HUDEP-2 (cell line): ENCODE measurements at regions not wholly inside any gene's neighbourhood (a gene's known extent, or its start where the extent isn't known, plus 50 kb on each side); places are given as distances from the start of the nearest gene placed in this dataset.
A peak's percentile ranks its signal among the peaks of the same experiment; 100 is the strongest.

Experiments
- DNase-seq, 76 experiments: peaks; one replicate each; lab custom pipeline; 2025; ENCODE audit not compliant: unreplicated experiment in 76 of 76; lab: John Stamatoyannopoulos, UW

DNA sequence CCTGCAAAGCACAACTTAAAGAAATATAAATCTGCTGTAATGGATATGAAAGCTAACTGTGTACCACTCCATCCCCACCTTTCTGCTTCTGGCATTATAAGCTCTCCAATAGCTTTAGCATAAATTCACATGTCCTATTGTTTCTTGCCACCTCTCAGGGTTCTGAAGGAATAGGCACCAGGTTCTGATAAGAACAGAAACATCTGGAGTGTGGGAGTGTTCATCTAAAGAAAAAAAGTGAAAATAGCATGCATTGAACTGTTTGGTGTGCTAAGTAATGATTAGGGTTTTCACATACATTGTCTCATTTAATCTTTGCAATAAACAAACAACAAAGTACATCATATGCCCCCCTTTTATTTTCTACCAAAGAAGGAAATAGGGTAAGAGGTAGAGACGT, 72.3 kb downstream of the FAM76B start:
- peak in 12 of 76 experiments; percentile 6 to 51 (median 18) for DNase-seq

DNA sequence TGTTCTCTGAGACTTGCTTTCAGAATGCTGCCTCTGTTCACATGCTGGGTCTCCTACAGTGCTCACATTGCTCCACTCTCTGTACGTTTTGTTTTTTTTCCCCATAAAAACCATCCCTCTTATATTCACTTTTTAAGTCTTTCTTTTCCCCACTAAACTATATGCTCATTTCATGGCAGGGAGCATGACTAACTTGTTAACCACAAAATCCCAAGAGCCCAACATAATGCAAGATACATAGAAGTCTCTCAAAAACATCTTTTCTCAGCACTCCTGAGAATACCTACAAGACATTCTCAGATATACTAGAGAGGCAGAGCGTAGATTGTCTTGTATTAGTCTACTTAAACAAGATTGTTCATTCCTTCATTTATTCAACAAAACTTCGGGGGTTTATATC, 73.3 kb downstream of the FAM76B start:
- DNase-seq: no peak

DNA sequence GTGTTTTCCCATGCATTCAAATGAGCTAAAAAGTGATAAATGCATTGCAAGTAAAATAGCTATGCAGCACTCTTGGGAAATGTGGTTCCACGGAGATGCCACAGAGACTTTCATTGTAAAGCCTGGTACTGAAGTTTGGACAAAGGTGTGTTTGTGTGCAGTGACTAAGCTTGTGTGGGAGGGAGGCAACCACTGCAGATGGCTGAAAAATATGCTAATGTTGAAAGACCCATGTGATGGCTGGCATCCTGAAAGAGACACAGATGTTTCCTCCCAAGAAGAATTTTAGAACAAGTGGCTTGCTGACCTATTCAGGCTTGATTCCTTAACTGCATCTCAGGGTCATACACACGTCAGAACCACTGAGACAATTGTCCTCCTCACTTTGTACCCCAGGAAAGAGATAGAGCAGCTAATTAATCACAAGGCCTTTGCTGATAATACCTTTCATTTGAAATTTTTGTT, 73.8 kb downstream of the FAM76B start:
- no peak for DNase-seq

DNA sequence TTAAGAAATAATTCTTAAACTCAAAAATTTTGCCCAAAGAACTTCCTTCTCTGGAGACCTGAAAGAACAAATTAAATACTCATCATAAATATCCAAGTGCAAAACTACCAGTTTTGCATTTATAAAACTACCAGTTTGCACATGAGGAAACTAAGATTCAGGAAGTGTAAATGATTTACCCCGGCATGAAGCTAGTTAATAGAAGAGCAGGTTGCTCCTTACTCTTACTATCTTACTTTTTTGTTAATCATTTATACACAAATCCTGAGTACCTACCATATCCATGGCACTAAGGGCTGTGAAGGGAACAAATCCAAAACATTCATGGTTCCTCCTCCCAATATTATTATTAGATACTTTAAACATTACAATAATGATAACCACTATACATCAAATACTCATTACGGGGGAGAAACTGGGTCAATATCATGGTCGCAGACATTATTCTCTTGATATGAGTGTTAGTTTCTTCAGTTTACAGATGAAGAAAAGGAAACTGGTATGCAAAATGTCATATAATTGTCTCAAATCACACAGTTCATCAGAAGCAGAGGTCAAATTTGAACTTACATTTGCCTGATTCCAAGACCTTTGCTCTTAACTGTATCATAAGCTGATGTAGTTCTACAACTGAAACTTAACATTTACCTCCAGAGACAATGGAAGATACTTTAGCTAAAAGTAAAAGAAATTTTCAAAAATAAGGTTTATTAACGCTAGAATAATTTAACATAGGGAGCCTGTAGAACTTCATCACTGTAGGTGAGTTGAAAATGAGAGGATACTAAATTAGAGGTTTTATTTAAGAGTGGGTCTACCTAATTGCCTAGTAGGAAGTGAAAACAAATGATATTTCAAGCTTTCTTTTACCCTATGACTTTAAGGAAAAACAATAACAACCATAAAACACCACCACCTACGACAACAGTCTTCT, 74.5 kb downstream of the FAM76B start:
- DNase-seq: no peak

DNA sequence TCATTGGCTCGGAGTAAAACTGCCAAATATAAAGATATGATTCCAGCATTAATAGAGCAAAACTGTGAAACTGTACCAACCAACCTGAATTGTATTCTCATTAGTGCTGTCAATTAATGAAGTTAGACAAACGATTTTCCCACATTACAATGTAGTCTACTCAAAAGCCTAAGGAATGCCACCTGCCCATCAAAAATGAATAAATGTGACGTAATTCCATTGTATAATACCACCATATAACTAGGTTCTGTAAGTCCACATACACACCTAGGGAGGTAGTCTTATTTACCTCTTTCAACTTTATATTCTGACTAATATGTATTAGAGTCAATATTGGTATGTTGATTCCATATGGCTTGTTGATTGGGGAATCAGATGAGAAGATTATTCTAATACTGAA, 76.2 kb downstream of the FAM76B start:
- DNase-seq: no peak

DNA sequence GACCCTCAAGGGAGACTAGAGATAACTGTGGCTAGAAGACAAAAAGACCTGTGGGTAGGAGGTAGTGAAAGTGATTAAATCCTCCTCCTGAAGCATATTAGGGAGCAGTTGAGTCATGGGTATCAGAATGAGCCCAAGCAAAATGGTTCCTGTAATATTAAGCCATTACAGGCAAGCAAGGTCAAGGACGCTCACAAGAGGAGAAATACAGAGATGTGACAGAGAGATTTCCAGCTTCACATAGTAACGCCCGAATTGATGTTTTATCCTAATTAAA, 77.7 kb downstream of the FAM76B start:
- DNase-seq: no peak

DNA sequence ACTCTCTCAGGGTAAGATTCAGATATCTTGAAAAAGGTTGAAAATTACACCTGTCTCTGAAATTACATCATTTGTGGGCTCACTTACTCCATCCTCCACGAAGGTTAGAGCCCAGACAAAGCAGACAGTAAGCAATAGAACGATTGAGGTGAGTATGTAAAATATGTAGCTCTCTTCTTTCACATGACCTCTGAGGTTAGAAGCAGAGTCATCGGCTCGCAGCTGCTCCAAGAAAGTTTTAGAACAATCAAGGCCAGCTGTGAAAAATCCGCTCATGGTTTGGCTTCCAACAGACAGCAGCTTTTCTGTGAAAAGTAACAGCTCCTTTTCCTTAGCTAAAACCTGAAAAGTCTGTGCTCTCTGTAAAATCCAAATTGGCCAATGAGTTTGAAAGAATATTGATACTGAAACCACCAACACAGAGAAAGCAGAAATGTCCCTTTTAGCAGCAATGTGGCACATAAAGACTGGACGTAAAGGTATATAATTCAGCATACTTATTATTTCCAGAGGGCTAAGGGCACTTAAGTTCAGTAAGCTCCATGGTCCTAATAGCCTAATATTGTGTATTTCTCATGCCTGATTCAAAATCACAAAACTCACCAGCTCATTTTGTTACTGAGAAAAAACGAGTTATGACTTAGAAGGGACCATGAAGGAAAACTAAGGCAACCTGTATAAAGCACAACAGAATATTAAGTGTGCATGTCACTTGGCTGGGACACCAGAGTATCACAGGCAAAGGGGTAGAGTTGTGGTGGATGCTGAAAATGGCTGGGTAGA, 78.2 kb downstream of the FAM76B start:
- DNase-seq: no peak

DNA sequence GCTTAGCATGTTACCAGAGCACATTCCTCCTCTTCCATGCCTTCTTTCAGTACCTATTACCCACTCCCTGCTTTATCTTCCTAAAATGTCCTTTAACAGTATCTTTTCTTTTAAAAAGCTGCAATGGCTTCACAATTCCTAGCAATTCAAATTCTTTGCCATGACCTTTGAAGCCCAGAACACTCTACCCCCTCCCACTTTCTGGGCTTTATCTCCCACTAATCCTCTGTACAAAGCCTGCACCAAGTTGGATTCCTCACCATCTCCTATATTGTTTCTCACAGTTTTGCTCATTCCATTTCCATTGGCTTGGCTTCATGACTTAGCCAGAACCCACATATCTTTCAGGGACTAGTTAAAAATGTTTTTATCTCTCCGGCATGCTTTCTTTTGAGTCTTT, 80.9 kb downstream of the FAM76B start:
- DNase-seq: no peak

DNA sequence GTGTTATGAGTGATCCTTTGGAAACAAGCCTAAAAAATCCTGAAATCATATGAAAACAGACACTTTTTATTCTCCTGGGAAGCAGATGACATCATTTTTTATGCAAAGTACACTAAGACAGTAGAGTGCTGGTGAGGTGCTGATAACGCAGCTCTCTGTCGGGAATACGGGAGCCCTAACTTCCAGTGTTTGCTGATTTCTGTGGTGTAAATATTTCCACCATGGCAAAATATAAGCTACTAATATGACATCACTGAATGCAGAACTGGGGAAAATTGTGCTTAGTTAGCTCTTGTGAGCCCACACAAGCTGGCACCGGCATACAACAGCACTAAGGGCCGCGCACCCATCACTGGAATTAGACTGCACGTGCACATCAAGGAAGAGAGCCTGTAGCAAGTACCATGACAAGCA, 82.6 kb downstream of the FAM76B start:
- peak in 1 of 76 experiments; percentile 7 for DNase-seq

DNA sequence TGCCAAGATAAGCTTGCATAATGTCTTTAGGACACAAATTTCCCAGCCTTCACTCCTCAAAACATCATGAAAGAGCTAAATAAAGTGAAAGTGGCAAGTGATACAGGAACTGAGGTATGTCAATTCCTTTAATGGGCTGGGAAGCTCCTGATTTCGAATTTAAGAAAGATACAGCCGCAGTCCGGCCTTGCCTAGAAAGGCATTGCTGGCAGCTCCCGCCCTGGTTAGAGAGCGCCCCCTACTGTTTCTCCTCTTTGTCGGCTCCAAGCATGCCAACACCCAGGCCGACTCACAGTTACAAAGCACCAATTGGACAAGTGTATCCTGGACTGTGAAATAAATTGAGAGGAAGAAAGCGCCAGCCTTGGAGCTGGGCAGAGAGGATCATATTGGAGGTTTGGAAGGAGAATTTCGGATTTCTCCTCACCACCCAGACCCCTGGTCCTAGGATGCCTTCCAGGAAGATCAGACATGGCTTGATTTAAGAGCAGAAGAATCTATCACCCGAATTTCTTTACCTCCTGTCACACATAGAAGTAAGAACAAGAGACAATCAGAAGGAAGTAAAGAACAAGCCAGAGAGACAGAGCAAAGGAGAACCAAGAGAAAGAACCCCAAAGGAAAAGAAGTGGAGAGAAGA, 84.0 kb downstream of the FAM76B start:
- peak in 74 of 76 experiments; percentile 6 to 91 (median 70) for DNase-seq

DNA sequence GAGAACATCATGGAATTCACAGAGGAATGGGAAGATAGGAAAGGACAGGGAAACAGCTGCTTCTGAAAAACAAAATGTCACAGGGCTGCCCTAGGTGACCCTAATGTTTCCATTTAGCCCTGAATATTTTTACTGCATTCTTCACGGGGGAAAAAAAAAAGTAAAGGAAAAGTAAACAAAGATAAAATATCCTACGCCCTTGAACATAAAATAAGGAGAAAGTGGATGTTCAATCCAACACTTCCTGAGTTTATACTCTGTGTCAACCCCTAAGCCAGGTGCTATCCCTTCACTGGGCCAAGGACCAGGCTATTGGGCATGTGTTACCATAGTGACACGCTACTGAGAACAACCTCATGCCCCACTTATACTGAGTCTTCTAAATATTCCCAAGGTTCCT, 84.7 kb downstream of the FAM76B start:
- DNase-seq: no peak

DNA sequence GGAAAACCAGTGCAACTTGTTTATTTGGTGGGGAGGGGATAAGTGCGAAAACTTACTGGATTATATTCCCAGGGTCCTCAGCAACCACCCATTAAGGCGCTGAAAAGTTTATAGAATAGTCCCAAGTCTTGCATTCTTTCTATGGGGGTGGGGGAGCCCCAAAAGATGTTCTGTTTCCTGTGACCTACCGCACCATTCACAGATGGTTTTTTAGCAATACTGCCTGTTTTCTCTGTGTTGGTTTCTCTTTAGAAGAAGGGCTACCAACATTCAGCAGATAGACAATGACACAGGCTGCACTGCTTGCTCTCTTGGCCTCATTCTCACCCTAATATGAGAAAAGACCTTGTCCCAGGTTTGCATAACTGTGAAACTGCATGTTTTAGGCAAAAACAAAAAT, 86.5 kb downstream of the FAM76B start:
- DNase-seq: no peak

DNA sequence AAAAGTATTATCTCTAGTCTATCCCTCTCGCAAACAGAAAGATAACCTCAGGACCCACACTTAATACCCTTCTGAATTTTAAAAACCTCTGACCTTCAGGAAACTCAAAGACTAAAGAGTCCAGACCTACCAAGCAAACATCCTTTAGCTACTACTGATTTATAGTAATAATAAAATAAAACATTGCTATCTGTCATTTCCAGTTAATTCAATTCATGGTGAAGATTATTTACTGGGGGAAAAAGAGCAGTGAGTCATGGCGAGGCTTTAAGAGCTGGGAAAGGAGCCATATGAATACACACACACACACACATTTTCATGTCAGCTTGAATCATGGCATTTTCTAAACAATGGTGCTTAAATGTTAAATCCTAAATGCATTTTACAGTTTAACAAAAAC, 87.1 kb downstream of the FAM76B start:
- no peak for DNase-seq

DNA sequence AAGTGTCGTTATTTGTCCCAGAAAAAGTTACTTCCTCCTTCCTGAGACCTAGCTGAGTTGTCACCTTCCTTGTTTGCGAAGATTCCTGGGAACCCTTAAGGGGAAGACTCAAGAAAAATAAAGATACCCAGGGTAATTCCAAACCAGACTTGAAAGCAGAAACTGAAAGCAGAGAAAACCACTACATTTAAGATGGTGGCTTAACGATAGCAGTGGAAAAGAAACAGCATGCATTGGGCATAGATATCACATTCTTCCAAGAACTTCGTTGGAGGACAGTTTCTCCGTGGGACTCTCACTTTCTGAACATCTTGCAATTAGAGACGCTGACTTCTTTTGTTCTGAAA, 89.1 kb downstream of the FAM76B start:
- no peak for DNase-seq

DNA sequence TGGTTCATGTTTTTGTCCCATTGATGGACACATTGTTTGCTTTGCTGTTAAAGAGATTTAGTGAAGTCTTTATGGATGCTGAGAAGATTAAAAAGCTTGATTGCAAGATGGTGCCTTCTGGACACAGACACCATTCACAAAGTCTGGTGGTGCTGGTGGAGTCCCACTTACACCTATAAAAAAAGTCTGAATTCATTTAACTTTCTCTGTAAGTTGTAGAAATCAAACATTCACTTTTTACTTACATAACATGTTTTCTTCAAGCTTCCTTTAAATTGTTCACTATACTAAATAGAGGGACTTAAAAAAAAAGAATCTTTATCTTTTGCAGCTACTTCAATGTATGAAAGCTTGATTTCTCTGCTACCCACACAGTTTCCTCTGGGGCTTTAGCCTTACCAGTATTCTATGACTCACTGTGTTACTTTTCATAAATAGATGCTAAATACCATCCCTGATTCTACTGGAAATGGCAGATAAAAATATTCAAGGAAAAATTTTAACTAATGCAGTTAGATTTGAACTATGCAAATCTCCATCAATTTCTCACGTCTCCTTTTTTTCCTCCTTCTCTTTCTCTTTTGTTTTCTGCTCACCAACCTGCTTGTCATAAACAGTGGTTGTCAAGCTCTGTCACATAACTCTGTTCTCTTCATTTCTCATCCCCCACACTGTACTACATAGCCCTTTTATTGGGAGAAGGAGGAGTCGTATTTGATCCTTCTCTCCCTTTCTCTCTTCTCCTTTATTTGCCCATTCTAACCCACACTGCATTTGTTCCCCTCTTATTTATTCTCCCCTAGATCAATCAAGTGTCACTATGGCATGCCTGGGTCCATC, 89.7 kb downstream of the FAM76B start:
- DNase-seq: no peak

DNA sequence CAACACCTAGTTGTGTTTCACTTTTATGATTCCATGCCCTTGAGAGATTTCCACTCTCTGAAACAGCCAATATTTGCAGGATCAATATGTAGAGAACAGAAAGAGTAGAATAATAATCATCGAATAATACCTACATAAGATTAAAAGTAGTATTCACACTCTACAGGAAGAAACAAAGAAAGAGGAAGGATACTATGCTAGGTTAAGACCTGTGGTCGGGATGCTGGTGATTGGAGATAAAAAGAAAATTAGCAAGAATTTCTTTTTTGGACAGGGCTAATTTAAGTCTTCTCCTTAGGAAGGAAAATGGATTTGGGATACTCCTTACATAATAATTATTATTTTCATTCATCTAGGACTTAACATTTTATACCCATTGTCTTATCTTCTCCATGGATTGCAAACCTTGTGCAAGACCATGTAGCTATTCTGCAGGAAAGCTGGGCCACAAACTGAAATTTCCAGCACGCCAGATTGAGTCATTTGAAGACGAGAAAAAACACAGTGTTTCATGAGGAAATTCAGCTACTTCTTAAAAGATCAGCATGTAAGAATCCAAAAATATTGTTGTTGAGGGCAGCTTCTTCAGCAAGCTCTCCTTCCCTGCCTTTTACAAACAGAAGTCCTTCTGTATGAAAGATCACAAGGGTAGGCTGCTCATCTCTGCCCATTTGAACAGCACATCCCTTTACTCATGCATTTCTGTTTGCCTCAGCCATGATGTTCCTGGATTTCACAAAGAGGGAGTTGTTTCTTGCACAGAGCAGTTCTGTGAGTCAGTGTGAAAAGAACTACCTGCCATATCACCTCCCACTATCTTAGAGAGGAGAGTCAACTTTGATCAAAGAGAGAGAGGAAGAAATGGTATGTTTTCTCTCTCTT, 90.7 kb downstream of the FAM76B start:
- DNase-seq: no peak

DNA sequence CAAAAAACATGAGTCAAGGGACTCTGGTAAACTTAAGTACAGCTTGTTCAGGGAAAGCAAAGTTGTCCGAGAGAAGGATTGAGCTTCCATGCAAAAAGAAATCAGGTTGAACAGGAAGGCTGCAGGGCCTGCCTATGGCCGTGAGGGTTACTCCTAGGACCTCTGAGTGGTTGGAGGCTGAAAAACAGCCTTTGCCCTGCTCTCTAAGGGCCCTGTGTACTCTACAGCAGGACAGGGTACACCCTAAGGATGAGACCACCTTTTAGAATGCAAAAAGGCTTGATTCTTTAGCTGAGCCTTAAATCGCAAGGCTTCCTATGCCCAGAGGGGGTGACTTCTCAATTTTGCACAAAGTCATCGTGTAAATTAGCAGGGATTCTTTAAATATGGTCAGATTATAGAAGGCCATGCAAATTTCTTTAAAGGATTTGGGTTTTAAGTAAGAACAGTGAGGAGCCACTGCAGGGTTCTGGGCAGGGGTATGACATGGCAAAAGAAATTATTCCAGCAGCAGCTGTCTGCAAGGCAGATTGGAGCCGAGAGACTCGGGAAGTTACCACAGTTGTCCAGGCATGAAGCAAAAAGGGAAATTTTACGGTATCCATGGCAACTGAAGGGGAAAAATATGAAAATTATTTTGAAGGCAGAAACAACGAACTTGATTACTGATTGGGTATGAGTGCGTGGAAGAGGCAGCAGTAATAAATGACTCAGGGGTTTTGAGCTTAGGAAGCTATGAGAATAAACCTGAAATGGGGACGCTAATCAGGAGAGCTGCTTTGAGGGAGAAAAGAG, 91.8 kb downstream of the FAM76B start:
- no peak for DNase-seq

DNA sequence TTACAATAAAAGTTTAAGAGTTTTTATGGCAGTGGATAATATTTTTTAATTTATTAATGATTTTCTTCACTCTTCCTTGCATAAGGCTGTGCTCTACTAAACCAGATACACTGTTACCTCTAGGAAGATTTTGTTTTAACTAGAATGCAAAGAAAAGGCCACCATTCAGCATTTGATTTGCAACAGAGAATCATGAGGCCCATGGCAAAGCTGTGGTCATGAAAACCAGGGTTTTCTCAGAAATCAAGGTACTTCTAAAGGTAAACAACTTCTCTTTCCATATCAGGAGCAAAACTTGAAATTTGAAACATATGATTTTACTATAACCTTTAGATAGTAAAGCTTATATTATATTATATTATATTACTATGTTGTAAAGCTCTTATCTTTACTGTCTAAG, 94.4 kb downstream of the FAM76B start:
- no peak for DNase-seq

DNA sequence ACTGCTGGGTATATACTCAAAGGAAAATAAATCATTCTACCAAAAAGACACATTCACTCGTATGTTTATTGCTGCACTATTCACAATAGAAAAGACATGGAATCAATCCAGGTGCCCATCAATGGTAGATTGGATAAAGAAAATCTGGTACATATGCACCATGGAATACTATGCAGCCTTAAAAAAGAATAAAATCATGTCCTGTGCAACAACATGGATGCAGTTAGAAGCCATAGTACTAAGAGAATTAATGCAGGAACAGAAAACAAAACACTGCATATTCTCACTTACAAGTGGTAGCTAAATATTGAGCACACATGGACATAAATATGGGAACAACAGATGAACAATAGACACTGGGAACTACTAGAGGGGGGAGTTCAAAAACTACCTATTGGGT, 96.3 kb downstream of the FAM76B start:
- DNase-seq: no peak
